ENCODE measurements at regions not wholly inside any gene's neighbourhood (a gene's known extent, or its start where the extent isn't known, plus 50 kb on each side); places are given as distances from the start of the nearest gene placed in this dataset.

DNA sequence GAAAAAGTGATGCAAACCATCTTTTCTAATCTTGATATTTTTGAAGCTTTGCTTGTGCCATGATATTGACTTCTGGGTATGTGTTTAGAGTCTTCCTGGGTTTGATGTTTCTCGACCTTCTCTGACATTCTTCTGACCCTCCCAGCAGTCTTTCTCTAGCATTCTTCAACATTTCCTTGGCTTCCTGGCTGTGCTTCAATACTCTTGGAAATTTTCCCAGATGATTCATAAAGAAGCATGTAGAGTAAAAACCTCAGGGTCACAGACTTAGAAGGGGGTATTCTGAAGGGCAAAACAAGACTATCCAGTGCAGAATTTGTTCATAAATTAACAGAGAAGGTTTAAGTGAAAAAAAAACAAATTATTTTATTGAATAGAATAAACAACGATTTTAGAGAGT is 946.3 kb upstream of the PCDH9 start:
- Histone ChIP-seq H3K27me3 (ENCODE audit: control insufficient read depth, insufficient read depth, low read length) (no peaks in the 10 kb centered on the region), H3K36me3 (ENCODE audit: control insufficient read depth, insufficient read depth, low read length) (no peaks in the 10 kb centered on the region), H3K4me3 (ENCODE audit: low read depth, low read length) (no peak overlapping the region)
- TF ChIP-seq, protein P1, sequence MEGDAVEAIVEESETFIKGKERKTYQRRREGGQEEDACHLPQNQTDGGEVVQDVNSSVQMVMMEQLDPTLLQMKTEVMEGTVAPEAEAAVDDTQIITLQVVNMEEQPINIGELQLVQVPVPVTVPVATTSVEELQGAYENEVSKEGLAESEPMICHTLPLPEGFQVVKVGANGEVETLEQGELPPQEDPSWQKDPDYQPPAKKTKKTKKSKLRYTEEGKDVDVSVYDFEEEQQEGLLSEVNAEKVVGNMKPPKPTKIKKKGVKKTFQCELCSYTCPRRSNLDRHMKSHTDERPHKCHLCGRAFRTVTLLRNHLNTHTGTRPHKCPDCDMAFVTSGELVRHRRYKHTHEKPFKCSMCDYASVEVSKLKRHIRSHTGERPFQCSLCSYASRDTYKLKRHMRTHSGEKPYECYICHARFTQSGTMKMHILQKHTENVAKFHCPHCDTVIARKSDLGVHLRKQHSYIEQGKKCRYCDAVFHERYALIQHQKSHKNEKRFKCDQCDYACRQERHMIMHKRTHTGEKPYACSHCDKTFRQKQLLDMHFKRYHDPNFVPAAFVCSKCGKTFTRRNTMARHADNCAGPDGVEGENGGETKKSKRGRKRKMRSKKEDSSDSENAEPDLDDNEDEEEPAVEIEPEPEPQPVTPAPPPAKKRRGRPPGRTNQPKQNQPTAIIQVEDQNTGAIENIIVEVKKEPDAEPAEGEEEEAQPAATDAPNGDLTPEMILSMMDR (IDR thresholded peaks at IDR 0.05; ENCODE audit: insufficient read depth, low read length, poor library complexity, severe bottlenecking): no peak
- DNase-seq (ENCODE audit: low read depth): peak; percentile 65

DNA sequence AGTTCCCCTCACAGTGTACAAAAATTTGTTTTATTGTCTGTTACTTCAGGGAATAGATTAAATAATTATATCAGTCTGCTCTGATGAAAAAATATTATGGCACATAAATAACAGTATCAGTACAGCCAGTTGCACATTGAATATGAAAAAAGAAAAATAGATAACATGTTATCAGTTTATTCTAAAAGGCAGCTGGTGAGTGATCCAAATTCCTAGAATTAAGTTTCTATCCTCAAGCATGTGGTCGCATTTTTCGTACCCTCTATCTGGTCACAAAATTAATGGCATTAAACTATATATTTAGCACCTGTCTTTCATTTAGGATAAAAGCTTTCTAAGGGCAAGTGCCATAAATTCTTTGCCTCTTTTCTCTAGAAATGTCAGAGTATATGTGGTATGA is 944.8 kb upstream of the PCDH9 start:
- no peaks in the 10 kb centered on the region for H3K36me3 ChIP-seq (ENCODE audit: control insufficient read depth, insufficient read depth, low read length)
- TF ChIP-seq, protein P1 (IDR thresholded peaks at IDR 0.05; ENCODE audit: insufficient read depth, low read length, poor library complexity, severe bottlenecking): no peak
- H3K27me3 ChIP-seq (ENCODE audit: control insufficient read depth, insufficient read depth, low read length): no peaks in the 10 kb centered on the region
- no peak for DNase-seq (ENCODE audit: low read depth)
- no peak overlapping the region for H3K4me3 ChIP-seq (ENCODE audit: low read depth, low read length)

DNA sequence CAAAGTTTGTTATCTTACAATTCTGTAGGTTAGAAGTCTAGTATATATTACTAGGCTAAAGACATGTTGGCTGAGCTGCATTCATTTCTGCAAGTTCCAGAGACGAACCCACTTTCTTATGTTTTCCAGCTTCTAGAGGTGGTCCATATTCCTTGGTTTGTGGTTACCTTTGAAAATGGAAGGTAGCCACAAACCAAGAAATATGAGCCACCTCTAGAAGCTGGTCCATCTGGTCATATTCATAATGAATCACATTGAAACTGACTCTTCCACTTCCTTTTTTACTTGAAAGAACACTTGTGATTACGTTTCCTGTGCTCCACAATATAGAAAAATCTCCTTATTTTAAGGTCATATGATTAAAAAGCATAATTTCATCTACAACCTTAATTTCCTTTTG is 943.0 kb upstream of the PCDH9 start:
- H3K4me3 ChIP-seq (ENCODE audit: low read depth, low read length): no peak overlapping the region
- H3K27me3 ChIP-seq (ENCODE audit: control insufficient read depth, insufficient read depth, low read length): no peaks in the 10 kb centered on the region
- TF ChIP-seq, protein P1 (IDR thresholded peaks at IDR 0.05; ENCODE audit: insufficient read depth, low read length, poor library complexity, severe bottlenecking): no peak
- no peaks in the 10 kb centered on the region for H3K36me3 ChIP-seq (ENCODE audit: control insufficient read depth, insufficient read depth, low read length)
- no peak for DNase-seq (ENCODE audit: low read depth)

DNA sequence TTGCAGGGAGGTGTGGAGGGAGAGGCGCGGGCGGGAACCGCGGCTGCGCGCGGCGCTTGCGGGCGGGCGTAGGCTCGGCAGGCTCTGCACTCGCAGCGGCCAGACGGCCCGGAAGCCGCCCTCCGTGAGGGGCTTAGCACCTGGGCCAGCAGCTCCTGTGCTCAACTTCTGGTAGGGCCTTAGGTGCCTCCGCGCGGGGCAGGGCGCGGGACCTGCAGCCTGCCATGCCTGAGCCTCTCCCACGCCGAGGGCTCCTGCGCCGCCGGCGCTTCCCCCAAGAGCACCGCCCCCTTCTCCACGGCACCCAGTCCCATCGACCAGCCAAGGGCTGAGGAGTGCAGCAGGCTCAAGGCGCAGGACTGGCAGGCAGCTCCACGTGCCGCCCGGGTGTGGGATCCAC is 940.8 kb upstream of the PCDH9 start:
- TF ChIP-seq, protein P1 (IDR thresholded peaks at IDR 0.05; ENCODE audit: insufficient read depth, low read length, poor library complexity, severe bottlenecking): no peak
- Histone ChIP-seq H3K36me3 (ENCODE audit: control insufficient read depth, insufficient read depth, low read length) (no peaks in the 10 kb centered on the region), H3K27me3 (ENCODE audit: control insufficient read depth, insufficient read depth, low read length) (no peaks in the 10 kb centered on the region), H3K4me3 (ENCODE audit: low read depth, low read length) (no peak overlapping the region)
- no peak for DNase-seq (ENCODE audit: low read depth)

DNA sequence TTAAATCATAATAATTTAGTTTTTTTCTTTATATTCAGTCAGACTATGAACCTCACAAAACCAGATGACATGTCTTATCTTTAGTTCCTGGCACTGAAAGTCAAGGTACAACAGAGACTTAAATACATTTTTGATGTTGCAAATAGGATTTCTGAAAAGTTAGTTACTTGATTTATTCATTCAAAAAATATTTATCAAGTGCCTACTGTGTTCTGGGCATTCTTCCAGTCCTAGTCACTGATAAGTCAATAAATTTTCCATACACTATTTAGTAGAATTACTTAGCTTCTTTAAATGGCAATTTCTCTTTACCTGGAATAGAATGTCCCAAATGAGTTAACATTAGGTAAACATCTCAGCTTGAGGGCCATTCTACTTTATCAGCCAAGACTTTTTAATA is 938.3 kb upstream of the PCDH9 start:
- TF ChIP-seq, protein P1 (IDR thresholded peaks at IDR 0.05; ENCODE audit: insufficient read depth, low read length, poor library complexity, severe bottlenecking): no peak
- Histone ChIP-seq H3K36me3 (ENCODE audit: control insufficient read depth, insufficient read depth, low read length) (no peaks in the 10 kb centered on the region), H3K4me3 (ENCODE audit: low read depth, low read length) (no peak overlapping the region), H3K27me3 (ENCODE audit: control insufficient read depth, insufficient read depth, low read length) (no peaks in the 10 kb centered on the region)
- no peak for DNase-seq (ENCODE audit: low read depth)

DNA sequence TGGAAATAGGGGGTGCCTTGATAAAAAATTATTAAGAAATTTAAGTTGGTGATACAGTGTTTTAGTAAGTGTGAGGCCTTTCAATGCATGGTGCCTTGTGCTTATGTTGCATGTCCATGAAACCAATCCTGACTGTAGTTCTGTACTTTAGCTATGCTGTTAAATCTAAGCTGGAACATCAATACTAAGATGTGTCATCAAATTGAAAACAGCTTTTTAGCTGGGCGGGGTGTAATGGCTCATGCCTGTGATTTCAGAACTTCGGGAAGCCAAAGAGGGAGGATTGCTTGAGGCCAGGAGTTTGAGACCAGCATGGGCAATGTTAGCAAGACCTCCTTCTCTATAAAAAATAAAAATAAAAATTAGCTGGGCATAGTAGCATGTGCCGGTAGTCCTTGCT is 930.3 kb upstream of the PCDH9 start:
- no peaks in the 10 kb centered on the region for H3K36me3 ChIP-seq (ENCODE audit: control insufficient read depth, insufficient read depth, low read length)
- no peaks in the 10 kb centered on the region for H3K27me3 ChIP-seq (ENCODE audit: control insufficient read depth, insufficient read depth, low read length)
- no peak overlapping the region for H3K4me3 ChIP-seq (ENCODE audit: low read depth, low read length)
- TF ChIP-seq, protein P1 (IDR thresholded peaks at IDR 0.05; ENCODE audit: insufficient read depth, low read length, poor library complexity, severe bottlenecking): no peak
- no peak for DNase-seq (ENCODE audit: low read depth)
